Skeletal muscle tissue (tissue), 3 donors: ENCODE measurements at regions not wholly inside any gene's neighbourhood (a gene's known extent, or its start where the extent isn't known, plus 50 kb on each side); places are given as distances from the start of the nearest gene placed in this dataset.

ENCODE experiments used
- H3K27ac ChIP-seq: one replicate; pipeline ENCODE4 v1.7.0; 2013; ENCODE audit warnings: mild to moderate bottlenecking, low read depth, low read length, inconsistent platforms
- H3K27me3 ChIP-seq, 3 donors: one replicate each; pipeline ENCODE4 v1.7.0; 2013; ENCODE audit warnings: low read length in 3 of 3; ENCODE audit not compliant: control insufficient read depth in 3 of 3, insufficient read depth in 3 of 3
- H3K36me3 ChIP-seq, 3 donors: one replicate each; pipeline ENCODE4 v1.7.0; 2013; ENCODE audit warnings: low read length in 3 of 3; ENCODE audit not compliant: control insufficient read depth in 3 of 3, insufficient read depth in 3 of 3
- H3K4me1 ChIP-seq, 3 donors: one replicate each; pipeline ENCODE4 v1.7.0; 2013; ENCODE audit warnings: low read length in 3 of 3, mild to moderate bottlenecking in 3 of 3; ENCODE audit not compliant: control insufficient read depth in 3 of 3, insufficient read depth in 3 of 3
- H3K4me3 ChIP-seq, 3 donors: one replicate each; pipeline ENCODE4 v1.7.0; 2013; ENCODE audit warnings: low read length in 3 of 3
- H3K9ac ChIP-seq, 3 donors: one replicate each; pipeline ENCODE4 v1.7.0; 2013; ENCODE audit warnings: low read length in 3 of 3, mild to moderate bottlenecking in 3 of 3, moderate library complexity in 2 of 3, low read depth in 1 of 3
- H3K9me3 ChIP-seq, 3 donors: one replicate each; pipeline ENCODE4 v1.7.0; 2013; ENCODE audit warnings: low read length in 3 of 3; ENCODE audit not compliant: control insufficient read depth in 3 of 3
- donor health status: Osteomylitis.

GRCh38 chr3:66907136-66907535 lies 91.0 kb upstream of the KBTBD8 start:
- Histone ChIP-seq H3K27me3 (peaks cover 0 to 3% (median 0%) of the 10 kb centered on the region in 3 donors), H3K27ac (no peak overlapping the region), H3K9me3 (no peaks in the 10 kb centered on the region), H3K36me3 (no peaks in the 10 kb centered on the region), H3K4me3 (no peak overlapping the region), H3K4me1 (no peaks in the 10 kb centered on the region), H3K9ac (no peak overlapping the region)

- Histone ChIP-seq H3K4me3 (no peak overlapping the region), H3K9ac (no peak overlapping the region), H3K27me3 (peaks cover 0 to 3% (median 0%) of the 10 kb centered on the region in 3 donors), H3K27ac (no peak overlapping the region), H3K9me3 (no peaks in the 10 kb centered on the region), H3K4me1 (no peaks in the 10 kb centered on the region), H3K36me3 (no peaks in the 10 kb centered on the region)
Measured at GRCh38 chr3:66910266-66911055, 87.6 kb upstream of the KBTBD8 start.

GRCh38 chr3:66912306-66912705 lies 85.8 kb upstream of the KBTBD8 start:
- no peak overlapping the region for H3K9ac ChIP-seq

GRCh38 chr3:66922058-66922457 lies 76.0 kb upstream of the KBTBD8 start:
- no peak overlapping the region for H3K9ac ChIP-seq
- no peaks in the 10 kb centered on the region for H3K27me3 ChIP-seq
- H3K36me3 ChIP-seq: no peaks in the 10 kb centered on the region
- H3K27ac ChIP-seq: no peak overlapping the region
- no peak overlapping the region for H3K4me3 ChIP-seq
- H3K4me1 ChIP-seq: no peaks in the 10 kb centered on the region
- no peaks in the 10 kb centered on the region for H3K9me3 ChIP-seq

More at GRCh38 chr3:66912306-66912705, 85.8 kb upstream of the KBTBD8 start:
- Histone ChIP-seq H3K4me1 (no peaks in the 10 kb centered on the region), H3K27me3 (no peaks in the 10 kb centered on the region), H3K4me3 (no peak overlapping the region), H3K9me3 (no peaks in the 10 kb centered on the region), H3K27ac (no peak overlapping the region), H3K36me3 (no peaks in the 10 kb centered on the region)

GRCh38 chr3:66923969-66924368 lies 74.1 kb upstream of the KBTBD8 start:
- Histone ChIP-seq H3K27ac (no peak overlapping the region), H3K4me3 (no peak overlapping the region), H3K9ac (no peak overlapping the region), H3K27me3 (no peaks in the 10 kb centered on the region), H3K9me3 (no peaks in the 10 kb centered on the region), H3K36me3 (no peaks in the 10 kb centered on the region), H3K4me1 (no peaks in the 10 kb centered on the region)

GRCh38 chr3:66928252-66928651 lies 69.9 kb upstream of the KBTBD8 start:
- Histone ChIP-seq H3K27ac (no peak overlapping the region), H3K27me3 (no peaks in the 10 kb centered on the region), H3K4me1 (no peaks in the 10 kb centered on the region)

GRCh38 chr3:66931291-66931690 lies 66.8 kb upstream of the KBTBD8 start:
- Histone ChIP-seq H3K27ac (no peak overlapping the region), H3K4me3 (no peak overlapping the region), H3K36me3 (no peaks in the 10 kb centered on the region), H3K9ac (no peak overlapping the region), H3K27me3 (no peaks in the 10 kb centered on the region), H3K9me3 (no peaks in the 10 kb centered on the region), H3K4me1 (no peaks in the 10 kb centered on the region)

More at GRCh38 chr3:66928252-66928651, 69.9 kb upstream of the KBTBD8 start:
- Histone ChIP-seq H3K4me3 (no peak overlapping the region), H3K9me3 (no peaks in the 10 kb centered on the region), H3K9ac (no peak overlapping the region), H3K36me3 (no peaks in the 10 kb centered on the region)

- no peak overlapping the region for H3K9ac ChIP-seq
- no peaks in the 10 kb centered on the region for H3K4me1 ChIP-seq
- H3K27me3 ChIP-seq: no peaks in the 10 kb centered on the region
- H3K27ac ChIP-seq: no peak overlapping the region
- H3K36me3 ChIP-seq: no peaks in the 10 kb centered on the region
- no peaks in the 10 kb centered on the region for H3K9me3 ChIP-seq
- no peak overlapping the region for H3K4me3 ChIP-seq
Measured at GRCh38 chr3:66931699-66932098, 66.4 kb upstream of the KBTBD8 start.

GRCh38 chr3:66933233-66933632 lies 64.9 kb upstream of the KBTBD8 start:
- H3K4me3 ChIP-seq: no peak overlapping the region
- no peaks in the 10 kb centered on the region for H3K4me1 ChIP-seq
- no peak overlapping the region for H3K27ac ChIP-seq
- no peaks in the 10 kb centered on the region for H3K9me3 ChIP-seq
- no peaks in the 10 kb centered on the region for H3K27me3 ChIP-seq
- no peak overlapping the region for H3K9ac ChIP-seq
- no peaks in the 10 kb centered on the region for H3K36me3 ChIP-seq

- no peaks in the 10 kb centered on the region for H3K9me3 ChIP-seq
- H3K27me3 ChIP-seq: no peaks in the 10 kb centered on the region
- no peak overlapping the region for H3K4me3 ChIP-seq
- no peak overlapping the region for H3K9ac ChIP-seq
- no peaks in the 10 kb centered on the region for H3K36me3 ChIP-seq
- H3K4me1 ChIP-seq: no peaks in the 10 kb centered on the region
- H3K27ac ChIP-seq: no peak overlapping the region
Measured at GRCh38 chr3:66934041-66934440, 64.1 kb upstream of the KBTBD8 start.
